GM23338 (cell line): ENCODE measurements at regions not wholly inside any gene's neighbourhood (a gene's known extent, or its start where the extent isn't known, plus 50 kb on each side); places are given as distances from the start of the nearest gene placed in this dataset.

ENCODE experiments used
- ATAC-seq: fragments of 200-7000 bp; cut with Tn5 transposase; 3 replicates; pipeline ENCODE4 v1.9.1; 2020
- DNase-seq: peaks from one replicate; pipeline ENCODE4 v3.0.0-alpha.2; 2015; ENCODE audit warnings: low spot score
- H2AFZ ChIP-seq: fragments of 200-600 bp; sonication (generic); 2 replicates; pipeline ENCODE4 v1.8.0; 2016; ENCODE audit warnings: antibody characterized with exemption, mild to moderate bottlenecking, moderate library complexity
- H3F3A ChIP-seq: fragments of 200-600 bp; sonication (generic); replicated peaks from 2 replicates; pipeline ENCODE4 v1.8.0; 2017; ENCODE audit warnings: antibody characterized with exemption, mixed run types, low read depth
- H3K27ac ChIP-seq: fragments of 200-600 bp; sonication (generic); 2 replicates; pipeline ENCODE4 v1.6.1; 2016; ENCODE audit warnings: low read depth
- H3K27me3 ChIP-seq: fragments of 200-600 bp; sonication (generic); 2 replicates; pipeline ENCODE4 v1.8.0; 2016; ENCODE audit warnings: mild to moderate bottlenecking, mixed run types, moderate library complexity; ENCODE audit not compliant: insufficient read depth
- H3K36me3 ChIP-seq: fragments of 200-600 bp; sonication (generic); 2 replicates; pipeline ENCODE4 v1.8.0; 2016; ENCODE audit warnings: mild to moderate bottlenecking; ENCODE audit not compliant: insufficient read depth
- H3K4me1 ChIP-seq: fragments of 200-600 bp; sonication (generic); 2 replicates; pipeline ENCODE4 v1.8.0; 2016; ENCODE audit warnings: mild to moderate bottlenecking, moderate library complexity; ENCODE audit not compliant: insufficient read depth
- H3K4me2 ChIP-seq: fragments of 200-600 bp; sonication (generic); 2 replicates; pipeline ENCODE4 v1.7.1; 2017; ENCODE audit warnings: mixed run types
- H3K4me3 ChIP-seq: fragments of 200-600 bp; sonication (generic); 2 replicates; pipeline ENCODE4 v1.6.1; 2016; ENCODE audit warnings: mixed run types
- H3K79me2 ChIP-seq: fragments of 200-600 bp; sonication (generic); replicated peaks from 2 replicates; pipeline ENCODE4 v1.8.0; 2017; ENCODE audit warnings: mild to moderate bottlenecking; ENCODE audit not compliant: insufficient read depth
- H3K9me2 ChIP-seq: fragments of 200-600 bp; sonication (generic); 2 replicates; pipeline ENCODE4 v1.8.0; 2017; ENCODE audit not compliant: insufficient read depth
- H4K20me1 ChIP-seq: fragments of 200-600 bp; sonication (generic); replicated peaks from 2 replicates; pipeline ENCODE4 v1.8.0; 2017; ENCODE audit warnings: mild to moderate bottlenecking; ENCODE audit not compliant: insufficient read depth
- H3K27ac Mint-ChIP-seq: 2 replicates; pipeline ENCODE4 v1.8.0; 2020; ENCODE audit warnings: inconsistent platforms, mild to moderate bottlenecking, moderate library complexity, mixed read lengths
- H3K27me3 Mint-ChIP-seq: 3 replicates; pipeline ENCODE4 v1.8.0; 2022; ENCODE audit warnings: low read depth, mild to moderate bottlenecking, moderate library complexity, mixed read lengths, inconsistent platforms; ENCODE audit not compliant: insufficient read depth, poor library complexity
- H3K36me3 Mint-ChIP-seq: 3 replicates; pipeline ENCODE4 v1.8.0; 2021; ENCODE audit warnings: low read depth, mild to moderate bottlenecking, inconsistent platforms, moderate library complexity, mixed read lengths
- H3K4me1 Mint-ChIP-seq: 3 replicates; pipeline ENCODE4 v1.8.0; 2020; ENCODE audit warnings: mild to moderate bottlenecking, inconsistent platforms, mixed read lengths
- H3K4me3 Mint-ChIP-seq: 3 replicates; pipeline ENCODE4 v1.8.0; 2021; ENCODE audit warnings: moderate library complexity, mild to moderate bottlenecking, inconsistent platforms, mixed read lengths
- H3K9me3 Mint-ChIP-seq: 3 replicates; pipeline ENCODE4 v1.8.0; 2020; ENCODE audit warnings: moderate library complexity, mild to moderate bottlenecking, inconsistent platforms, mixed read lengths
- EZH2 ChIP-seq: fragments of 200-600 bp; sonication (generic); IDR thresholded peaks from one replicate; pipeline ENCODE4 v1.8.0; 2017; ENCODE audit warnings: antibody characterized with exemption, mild to moderate bottlenecking, low read depth; ENCODE audit not compliant: unreplicated experiment
- EZH2phosphoT487 ChIP-seq: fragments of 200-600 bp; sonication (generic); IDR thresholded peaks from one replicate; pipeline ENCODE4 v1.8.1; 2018; ENCODE audit warnings: antibody characterized with exemption; ENCODE audit not compliant: unreplicated experiment
- STAT1 ChIP-seq: IDR thresholded peaks from one replicate; pipeline ENCODE4 v1.6.1; 2016; ENCODE audit warnings: antibody characterized with exemption; ENCODE audit not compliant: unreplicated experiment
- ZNF114 ChIP-seq: fragments of 250-450 bp; sonication (Bioruptor Pico); IDR thresholded peaks from 2 replicates; pipeline ENCODE4 v1.5.0; 2020; ENCODE audit warnings: mild to moderate bottlenecking, moderate library complexity
- ZNF331 ChIP-seq: fragments of 250-450 bp; sonication (Bioruptor Pico); IDR thresholded peaks from 2 replicates; pipeline ENCODE4 v1.5.0; 2020; ENCODE audit warnings: low read depth, mild to moderate bottlenecking, moderate library complexity
- TF ChIP-seq, protein P1 (sequence below): IDR thresholded peaks from one replicate; pipeline ENCODE4 v1.6.1; 2018; ENCODE audit warnings: antibody characterized with exemption; ENCODE audit not compliant: unreplicated experiment
- TF ChIP-seq, protein P2 (sequence below): IDR thresholded peaks from 2 replicates; pipeline ENCODE4 v1.6.1; 2016; ENCODE audit warnings: antibody characterized with exemption

DNA sequence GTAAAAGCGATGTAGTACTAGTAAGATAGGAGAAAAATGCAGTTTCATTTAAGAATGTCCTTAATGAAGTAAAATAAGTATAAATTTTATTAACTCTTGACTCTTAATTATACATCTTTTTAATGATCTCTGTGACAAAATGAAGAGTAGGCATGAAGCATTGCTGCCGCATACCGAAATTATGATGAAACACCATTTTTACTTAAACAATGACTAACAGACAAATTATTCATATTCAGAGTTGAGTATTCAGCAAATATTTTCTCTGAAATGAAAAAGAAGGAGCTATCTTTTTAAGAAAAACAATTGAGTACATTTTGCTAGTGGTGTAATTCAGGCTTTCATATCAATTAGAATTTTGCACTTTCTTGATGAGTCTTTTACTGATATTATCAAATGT is 150.6 kb upstream of the DOCK10 start (continued):
- TF ChIP-seq, protein P1, sequence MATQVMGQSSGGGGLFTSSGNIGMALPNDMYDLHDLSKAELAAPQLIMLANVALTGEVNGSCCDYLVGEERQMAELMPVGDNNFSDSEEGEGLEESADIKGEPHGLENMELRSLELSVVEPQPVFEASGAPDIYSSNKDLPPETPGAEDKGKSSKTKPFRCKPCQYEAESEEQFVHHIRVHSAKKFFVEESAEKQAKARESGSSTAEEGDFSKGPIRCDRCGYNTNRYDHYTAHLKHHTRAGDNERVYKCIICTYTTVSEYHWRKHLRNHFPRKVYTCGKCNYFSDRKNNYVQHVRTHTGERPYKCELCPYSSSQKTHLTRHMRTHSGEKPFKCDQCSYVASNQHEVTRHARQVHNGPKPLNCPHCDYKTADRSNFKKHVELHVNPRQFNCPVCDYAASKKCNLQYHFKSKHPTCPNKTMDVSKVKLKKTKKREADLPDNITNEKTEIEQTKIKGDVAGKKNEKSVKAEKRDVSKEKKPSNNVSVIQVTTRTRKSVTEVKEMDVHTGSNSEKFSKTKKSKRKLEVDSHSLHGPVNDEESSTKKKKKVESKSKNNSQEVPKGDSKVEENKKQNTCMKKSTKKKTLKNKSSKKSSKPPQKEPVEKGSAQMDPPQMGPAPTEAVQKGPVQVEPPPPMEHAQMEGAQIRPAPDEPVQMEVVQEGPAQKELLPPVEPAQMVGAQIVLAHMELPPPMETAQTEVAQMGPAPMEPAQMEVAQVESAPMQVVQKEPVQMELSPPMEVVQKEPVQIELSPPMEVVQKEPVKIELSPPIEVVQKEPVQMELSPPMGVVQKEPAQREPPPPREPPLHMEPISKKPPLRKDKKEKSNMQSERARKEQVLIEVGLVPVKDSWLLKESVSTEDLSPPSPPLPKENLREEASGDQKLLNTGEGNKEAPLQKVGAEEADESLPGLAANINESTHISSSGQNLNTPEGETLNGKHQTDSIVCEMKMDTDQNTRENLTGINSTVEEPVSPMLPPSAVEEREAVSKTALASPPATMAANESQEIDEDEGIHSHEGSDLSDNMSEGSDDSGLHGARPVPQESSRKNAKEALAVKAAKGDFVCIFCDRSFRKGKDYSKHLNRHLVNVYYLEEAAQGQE, result no peak

DNA sequence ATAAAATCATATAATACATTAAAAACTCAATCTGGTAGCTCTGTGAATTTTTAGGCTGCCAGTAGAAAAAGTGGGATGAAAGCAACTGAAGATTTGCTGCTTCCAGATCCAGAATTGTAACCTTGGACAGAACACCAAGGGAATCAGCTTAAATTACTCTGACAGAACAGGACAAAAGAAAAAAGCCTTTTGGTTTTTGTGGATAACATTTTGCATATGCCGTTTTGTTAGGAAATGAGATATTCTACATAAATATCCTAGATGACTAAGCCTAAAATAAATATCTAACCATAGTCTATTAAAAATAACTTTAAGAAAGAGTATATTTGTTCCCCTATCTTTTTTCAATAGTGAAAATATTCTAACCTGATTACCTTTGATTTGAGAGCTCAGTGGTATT is 148.7 kb upstream of the DOCK10 start:
- H3K27ac Mint-ChIP-seq, result no peak overlapping the region
- H3K4me3 Mint-ChIP-seq, result no peak overlapping the region
- Histone ChIP-seq H4K20me1 (no peaks in the 10 kb centered on the region), H3K79me2 (no peaks in the 10 kb centered on the region), H3K4me1 (no peaks in the 10 kb centered on the region), H2AFZ (no peak overlapping the region), H3K36me3 (no peaks in the 10 kb centered on the region), H3K27ac (no peak overlapping the region), H3F3A (no peaks in the 10 kb centered on the region), H3K9me2 (no peaks in the 10 kb centered on the region), H3K4me3 (no peak overlapping the region), H3K27me3 (no peaks in the 10 kb centered on the region), H3K4me2 (no peak overlapping the region)
- DNase-seq, result no peak
- H3K36me3 Mint-ChIP-seq, result no peaks in the 10 kb centered on the region
- TF ChIP-seq EZH2, result no peak
- TF ChIP-seq ZNF331 (CRISPR knock-in tag), result no peak
- no peak for TF ChIP-seq ZNF114 (CRISPR knock-in tag)
- TF ChIP-seq, protein P2, sequence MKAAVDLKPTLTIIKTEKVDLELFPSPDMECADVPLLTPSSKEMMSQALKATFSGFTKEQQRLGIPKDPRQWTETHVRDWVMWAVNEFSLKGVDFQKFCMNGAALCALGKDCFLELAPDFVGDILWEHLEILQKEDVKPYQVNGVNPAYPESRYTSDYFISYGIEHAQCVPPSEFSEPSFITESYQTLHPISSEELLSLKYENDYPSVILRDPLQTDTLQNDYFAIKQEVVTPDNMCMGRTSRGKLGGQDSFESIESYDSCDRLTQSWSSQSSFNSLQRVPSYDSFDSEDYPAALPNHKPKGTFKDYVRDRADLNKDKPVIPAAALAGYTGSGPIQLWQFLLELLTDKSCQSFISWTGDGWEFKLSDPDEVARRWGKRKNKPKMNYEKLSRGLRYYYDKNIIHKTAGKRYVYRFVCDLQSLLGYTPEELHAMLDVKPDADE, result no peak
- H3K4me1 Mint-ChIP-seq, result no peaks in the 10 kb centered on the region
- H3K27me3 Mint-ChIP-seq, result no peaks in the 10 kb centered on the region
- ATAC-seq, result no peak
- H3K9me3 Mint-ChIP-seq, result no peaks in the 10 kb centered on the region

DNA sequence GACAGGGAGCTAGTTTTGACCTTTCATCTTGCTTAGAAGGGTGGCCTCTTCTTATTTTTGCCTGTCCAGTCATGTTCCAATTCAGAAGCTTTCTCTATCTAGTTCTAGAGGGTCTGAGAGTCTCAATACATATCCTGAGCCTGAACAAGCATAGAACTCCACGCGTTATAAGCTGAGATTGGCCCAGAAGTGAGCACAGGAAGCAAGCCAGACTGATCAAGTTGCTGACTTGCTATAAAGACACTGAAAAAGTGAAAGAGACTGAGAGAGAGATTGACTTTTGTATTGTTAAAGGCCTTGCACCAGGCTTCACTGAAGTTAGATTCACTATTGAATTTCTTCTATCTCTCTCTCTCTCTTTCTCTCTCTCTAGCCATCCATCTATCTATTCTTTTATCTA is 142.7 kb upstream of the DOCK10 start:
- Histone ChIP-seq H3F3A (no peaks in the 10 kb centered on the region), H3K36me3 (no peaks in the 10 kb centered on the region), H3K27ac (no peak overlapping the region), H3K27me3 (no peaks in the 10 kb centered on the region), H4K20me1 (no peaks in the 10 kb centered on the region), H3K4me2 (no peak overlapping the region), H3K9me2 (peaks cover 7% of the 10 kb centered on the region; the same call in 1 of the 2 replicates), H3K79me2 (no peaks in the 10 kb centered on the region), H2AFZ (no peak overlapping the region; the same call in 1 of the 2 replicates), H3K4me3 (no peak overlapping the region), H3K4me1 (peaks cover 7% of the 10 kb centered on the region; the same call in 1 of the 2 replicates)
- no peak for TF ChIP-seq STAT1
- TF ChIP-seq EZH2phosphoT487, result no peak
- Mint-ChIP-seq H3K4me3 (no peak overlapping the region), H3K9me3 (no peaks in the 10 kb centered on the region), H3K27ac (no peak overlapping the region), H3K4me1 (peaks cover 17% of the 10 kb centered on the region), H3K27me3 (peaks cover 7% of the 10 kb centered on the region), H3K36me3 (no peaks in the 10 kb centered on the region)
- ATAC-seq (no peak), DNase-seq (no peak)
